GM04503 (cell line): ENCODE measurements at regions not wholly inside any gene's neighbourhood (a gene's known extent, or its start where the extent isn't known, plus 50 kb on each side); places are given as distances from the start of the nearest gene placed in this dataset.
A peak's percentile ranks its signal among the peaks of the same experiment; 100 is the strongest.
"Not testable (repeated sequence)": the region's sequence is repeated elsewhere in the genome, so short reads cannot be mapped to it uniquely, and the experiment has no call there.

Experiments used
- DNase-seq: peaks from one replicate; pipeline ENCODE4 v3.0.0-alpha.2; 2012; ENCODE audit warnings: low read depth

DNA sequence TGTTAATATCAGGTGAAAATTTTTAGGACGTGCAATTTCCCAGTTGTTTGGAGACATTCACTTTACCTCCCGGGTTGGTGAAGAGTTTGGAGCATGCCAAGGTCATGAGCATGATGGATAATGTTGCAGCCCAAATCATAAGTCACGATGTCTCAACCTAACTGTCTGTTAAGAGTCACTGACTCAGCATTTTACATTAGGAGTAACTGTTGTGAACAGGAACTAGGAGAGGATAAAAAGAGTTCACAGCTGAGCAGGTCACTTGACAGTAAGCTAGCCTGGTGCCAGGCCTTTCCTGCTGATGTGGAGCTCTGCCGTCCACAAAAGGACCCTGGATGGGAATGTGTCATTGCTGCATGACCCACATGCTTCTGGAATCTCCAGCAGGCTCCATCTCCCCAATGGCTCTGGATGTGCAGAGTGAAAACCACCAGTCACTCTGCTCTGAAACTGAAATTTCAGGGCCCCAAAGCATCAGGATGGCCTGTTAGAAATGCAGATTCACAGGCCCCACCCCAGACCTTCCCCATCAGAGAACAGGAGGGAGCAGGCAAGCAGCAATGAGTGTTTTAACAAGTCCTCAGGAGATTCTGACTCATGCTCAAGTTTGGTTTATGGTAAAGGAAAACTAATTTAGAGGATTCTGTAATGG is 371.6 kb upstream of the MAF start:
- DNase-seq, result no peak

DNA sequence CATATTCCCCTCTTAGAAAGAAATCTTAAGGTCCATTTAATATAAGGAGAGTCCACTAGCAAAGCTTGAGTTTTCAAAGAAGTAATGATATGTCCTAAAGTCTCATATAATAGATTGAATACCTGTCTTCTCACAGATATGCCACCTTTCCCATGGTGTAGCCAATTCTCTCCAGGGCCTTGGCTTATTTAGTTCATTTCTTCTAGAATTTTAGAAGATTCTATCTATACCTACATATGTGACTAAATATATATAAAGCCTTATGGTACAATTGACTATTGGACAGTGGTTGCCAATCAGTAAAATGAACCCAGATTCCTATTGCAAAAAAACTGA is 370.7 kb upstream of the MAF start:
- no peak for DNase-seq

DNA sequence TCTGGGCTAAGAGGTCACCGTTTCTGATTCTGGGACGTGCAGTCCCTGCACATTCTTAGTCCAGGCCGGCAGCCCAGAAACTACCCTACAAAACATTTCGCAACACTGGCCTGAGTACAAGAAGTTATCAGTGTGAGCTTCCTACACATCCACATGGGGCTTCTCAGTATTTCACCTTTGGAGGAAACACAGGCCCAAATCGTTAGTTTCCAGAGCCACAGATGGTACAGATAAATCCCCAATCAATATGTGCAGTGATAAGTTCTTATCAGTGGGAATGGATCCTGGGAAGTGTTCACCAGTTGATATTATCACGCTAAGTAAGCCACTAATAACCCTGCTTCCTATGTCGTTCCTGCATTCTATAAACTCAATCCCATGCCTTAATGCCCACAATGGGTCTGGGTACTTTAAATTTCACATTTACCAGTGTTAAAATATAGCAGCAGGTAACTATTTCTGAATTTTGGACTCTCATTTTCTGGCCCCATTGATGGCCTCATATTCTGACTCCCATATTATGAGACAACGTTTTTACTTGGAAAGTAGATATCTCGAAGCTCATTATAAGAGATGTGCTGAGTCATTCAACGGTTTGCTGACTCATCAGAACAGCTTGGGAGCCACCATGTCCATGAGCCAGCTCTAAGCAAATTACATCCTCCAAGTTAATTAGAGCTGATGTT is 370.2 kb upstream of the MAF start:
- DNase-seq, result peak; percentile 1

DNA sequence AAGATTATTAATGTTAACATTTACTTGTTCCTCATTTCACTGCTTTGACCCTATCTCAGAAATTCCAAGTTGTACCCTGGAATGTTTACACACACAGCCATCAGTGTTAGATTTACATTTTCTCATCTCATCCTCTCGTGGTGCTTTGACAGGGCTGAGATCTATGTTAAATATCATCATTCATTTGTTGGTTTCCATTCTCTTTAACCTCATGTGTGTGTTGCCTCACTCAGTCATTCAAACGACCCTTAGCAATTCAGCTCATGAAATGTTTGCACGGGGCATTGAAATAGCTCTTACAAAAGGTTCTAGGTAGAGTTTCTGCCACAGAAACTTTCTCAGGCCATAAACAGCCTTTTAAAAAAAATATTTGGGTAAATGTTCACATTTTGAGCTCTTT is 369.6 kb upstream of the MAF start:
- DNase-seq, result no peak

DNA sequence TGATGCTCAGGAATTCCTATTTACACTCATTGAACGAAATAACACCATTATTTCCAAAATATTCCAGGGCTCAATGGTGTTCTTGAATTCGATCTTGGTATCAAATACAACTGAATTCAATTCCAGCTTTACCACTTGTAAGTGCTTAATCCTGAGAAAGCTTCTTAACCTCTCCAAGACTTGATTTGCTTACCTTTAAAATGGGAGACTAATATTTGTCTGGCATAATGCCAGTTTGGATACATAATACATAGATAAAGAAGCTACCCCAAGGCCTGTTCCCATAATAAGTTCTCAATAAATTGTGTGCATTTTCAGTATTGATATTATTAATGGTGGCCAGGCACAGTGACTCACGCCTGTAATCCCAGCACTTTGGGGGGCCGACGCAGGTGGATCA is 368.9 kb upstream of the MAF start:
- no peak for DNase-seq

DNA sequence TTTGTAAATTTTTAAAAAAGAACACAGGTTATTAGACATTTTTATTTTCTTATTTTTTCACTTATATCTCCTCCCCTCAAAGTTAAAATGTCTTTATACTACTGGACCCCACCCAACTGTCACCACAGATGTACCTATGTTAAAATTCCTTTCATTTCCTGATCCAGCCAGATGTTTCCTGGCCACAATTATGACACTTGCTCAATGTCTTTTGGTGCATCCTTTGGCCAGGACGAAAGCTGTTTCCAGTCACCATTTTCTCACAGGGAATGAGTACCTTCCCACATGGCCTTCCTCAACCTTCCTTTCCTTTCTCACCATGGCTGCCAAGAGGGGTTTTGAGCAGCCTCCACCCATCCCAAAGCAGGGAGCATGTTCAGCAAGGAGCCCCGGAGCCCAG is 365.7 kb upstream of the MAF start:
- no peak for DNase-seq

DNA sequence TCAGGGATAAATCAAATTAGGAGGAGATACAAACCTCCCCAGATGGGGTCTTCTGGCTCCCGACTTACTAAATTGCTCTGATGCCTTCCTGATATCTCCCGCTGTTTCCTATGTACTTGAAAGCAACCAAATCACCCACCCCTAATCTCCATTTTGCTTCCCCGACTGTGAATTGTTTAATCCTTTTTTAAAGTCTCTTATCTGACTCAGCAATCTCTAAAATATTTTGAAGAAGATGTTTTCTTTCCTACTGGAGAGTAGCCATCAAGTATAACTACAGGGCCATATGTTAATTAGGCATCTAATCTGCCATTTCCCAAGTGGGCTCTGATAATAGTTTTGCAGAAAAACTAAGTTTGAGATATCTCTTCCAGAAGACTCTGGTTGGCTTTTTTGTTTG is 365.2 kb upstream of the MAF start:
- DNase-seq, result no peak

DNA sequence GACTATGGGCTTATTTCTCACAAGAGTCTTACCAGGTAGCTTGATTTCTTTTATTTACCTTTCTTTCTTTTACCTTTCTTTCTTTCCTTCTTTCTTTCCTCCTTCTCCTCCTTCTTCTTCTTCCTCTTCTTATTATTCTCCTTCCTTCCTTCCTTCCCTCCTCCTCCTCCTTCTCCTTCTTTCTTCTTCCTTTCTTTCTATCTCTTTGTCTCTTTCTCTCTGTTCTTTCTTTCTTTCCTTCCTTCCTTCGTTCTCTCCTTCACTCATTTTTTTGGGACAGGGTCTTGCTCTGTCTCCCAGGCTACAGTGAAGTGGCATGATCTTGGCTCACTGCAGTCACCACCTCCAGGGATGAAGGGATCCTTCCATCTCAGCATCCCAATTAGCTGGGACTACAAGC is 363.6 kb upstream of the MAF start:
- no peak for DNase-seq

DNA sequence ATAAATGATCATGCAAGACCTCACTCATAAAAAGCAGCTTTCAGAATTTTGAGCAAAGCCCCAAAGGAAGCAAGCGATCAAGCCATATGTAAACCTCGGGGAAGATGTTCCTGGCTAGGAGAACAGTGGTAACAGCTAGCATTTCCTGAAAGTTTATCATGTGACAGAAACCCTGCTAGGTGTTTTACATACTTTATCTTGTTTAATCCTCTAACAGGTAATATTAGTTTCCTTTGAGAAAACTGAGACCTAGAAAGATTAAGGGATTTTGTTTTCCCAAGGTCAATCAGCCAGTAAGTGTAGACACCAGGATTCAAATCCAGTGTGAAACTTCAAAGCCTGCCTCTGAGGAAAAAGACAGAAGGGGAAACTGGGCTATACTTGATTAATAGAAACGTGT is 362.4 kb upstream of the MAF start:
- DNase-seq, result no peak

DNA sequence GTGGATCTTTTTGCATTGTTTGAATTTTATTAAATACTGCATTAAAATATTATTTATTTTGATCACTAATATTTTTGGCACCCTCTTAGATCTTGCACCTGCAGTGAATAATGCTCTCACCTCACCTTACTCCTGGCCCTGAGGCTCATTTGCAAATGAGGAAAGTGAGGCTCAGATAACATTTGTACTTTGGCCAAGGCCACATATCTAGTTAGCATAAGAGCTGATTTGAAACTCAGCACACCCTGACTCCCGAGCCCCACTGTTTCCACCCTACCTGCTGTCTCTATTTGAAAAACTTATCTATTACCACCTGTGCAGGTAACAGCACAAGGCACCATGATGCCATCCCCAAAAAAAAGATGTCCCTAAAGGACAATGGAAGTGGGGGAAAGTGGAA is 358.7 kb upstream of the MAF start:
- DNase-seq, result no peak

DNA sequence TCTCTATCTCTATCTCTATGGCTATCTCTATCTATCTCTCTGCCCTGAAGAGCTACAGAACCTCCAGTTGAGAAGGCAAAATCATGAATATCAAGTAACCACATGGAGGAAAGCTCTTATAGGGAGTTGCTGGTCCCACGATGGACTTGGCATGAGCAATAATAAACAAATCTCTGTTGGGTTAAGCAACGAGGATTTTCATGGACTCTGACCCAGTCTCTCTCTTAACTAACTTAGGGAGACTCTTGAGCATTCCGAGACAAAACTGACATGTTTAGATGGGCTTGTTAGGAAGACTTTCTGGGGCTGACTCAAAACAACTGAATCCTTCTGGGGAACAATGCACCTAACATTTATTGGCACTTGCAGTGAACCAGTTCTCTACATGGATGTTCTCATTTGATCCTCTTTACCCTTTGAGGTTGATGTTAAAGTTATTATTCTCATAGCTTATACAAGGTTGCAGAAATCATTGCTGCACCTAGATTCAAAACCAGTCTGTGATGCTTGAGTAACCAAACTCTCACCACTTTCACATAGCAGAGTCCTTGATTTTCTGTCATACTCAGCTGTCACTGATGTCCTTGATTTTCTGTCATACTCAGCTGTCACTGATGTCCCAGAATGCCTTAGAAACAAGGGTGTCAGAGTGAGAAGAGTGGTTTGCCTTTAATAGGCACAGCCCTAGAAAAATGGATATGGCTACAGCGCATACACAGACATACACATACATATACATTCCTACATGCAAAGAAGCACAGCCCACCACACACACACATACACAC is 354.6 kb upstream of the MAF start:
- no peak for DNase-seq

DNA sequence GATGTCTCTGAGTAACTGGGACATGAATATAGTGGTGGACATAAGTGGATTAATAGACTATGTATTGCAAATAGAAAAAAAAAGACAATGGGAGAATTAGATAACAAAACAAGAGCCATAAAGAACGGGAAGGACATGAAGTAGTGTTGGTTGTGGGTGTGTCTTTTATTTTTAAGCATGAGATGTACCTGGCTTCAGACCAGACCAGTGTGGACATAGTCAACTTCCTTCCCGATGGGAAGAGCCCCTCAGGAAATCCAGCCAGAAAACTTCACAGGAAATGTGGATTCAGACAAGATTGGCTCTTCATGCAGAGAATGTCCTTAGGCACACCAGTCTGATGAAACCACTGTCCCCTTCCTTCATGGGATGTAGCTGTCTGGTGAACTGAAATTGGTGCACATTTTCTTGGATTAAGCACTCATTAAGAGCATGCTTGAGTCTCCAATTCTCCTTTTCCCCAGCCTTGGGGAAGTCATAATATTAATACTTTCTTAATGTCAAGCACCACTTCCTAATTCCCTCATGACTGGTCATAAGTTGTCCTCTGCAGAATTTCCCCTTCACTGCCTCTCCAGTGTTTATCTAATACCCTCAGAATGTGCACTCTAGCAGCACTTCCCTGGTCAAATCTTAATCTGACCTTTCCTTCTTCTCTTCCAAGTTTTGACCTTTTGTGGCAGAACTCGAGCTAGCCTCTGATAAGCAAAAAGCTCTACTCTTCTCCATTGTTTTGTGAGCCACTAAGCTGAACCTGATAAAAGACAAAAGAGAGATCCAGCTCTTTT is 350.6 kb upstream of the MAF start:
- DNase-seq, result no peak

DNA sequence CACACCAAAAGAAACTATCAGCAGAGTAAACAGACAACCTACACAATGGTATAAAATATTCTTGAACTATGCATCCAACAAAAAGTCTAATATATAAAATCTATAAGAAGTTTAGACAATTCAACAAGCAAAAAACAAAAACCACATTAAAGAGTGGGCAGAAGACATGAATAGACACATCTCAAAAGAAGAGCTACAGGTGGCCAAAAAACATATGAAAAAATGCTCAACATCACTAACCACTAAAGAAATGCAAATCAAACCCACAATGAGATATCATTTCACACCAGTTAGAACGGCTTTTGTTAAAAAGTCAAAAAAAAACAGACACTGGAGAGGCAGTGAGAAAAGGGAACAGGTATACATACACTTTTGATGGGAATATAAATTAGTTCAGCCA is 348.9 kb upstream of the MAF start:
- no peak for DNase-seq

DNA sequence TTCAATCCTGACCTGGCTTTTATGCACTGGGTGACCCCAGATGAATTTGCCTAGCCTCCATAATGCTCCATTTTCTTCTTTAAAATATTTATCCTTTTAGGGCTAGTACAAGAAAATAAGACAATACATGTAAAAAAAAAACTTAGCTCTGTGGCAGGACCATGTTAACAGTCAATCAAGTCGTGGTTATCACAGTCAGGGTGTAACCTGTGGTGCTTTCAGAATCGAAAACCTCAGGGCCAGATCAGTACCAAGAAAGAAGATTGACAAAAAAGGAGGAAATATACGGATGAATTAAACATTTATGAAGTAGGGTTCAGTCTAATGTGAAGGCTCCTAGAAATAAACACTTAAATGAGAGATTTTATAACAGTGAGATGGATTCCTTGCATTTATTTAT is 347.2 kb upstream of the MAF start:
- no peak for DNase-seq

DNA sequence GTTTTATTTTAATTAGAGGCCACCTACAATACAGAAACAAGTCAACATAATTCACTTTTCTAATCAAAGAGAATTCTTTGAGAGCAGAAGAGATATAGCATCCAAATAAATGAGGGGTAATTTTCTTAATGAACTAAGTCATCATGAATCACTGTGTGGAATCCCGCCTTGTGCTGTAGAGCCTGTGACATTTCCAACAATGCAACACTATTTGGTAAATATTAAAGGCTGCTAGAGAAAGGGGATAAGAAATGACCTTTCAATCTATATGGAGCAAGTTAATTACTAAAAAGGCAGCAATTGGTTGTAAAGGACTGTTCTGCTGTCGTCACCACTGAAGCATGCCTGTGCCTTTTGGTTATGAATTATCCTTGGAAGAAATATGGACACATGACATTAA is 345.7 kb upstream of the MAF start:
- DNase-seq, result no peak

DNA sequence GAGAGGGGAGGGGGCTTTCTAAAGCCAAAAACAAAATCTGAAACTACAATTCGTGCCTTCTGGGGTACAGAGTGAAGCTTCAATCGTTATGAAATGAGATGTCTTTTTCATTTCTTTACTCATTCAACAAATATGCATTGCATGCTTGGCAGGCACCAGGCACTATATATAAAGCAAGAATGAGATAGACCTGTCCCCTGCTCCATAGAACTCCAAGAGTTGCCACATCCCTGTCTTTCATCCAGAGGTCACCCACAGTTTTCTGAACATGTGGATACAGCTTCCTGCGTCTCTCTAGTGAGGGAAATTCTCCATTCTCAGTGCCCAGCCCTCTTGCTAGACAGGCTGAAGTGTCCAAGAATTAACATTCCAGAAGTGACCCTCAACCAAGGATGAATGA is 343.2 kb upstream of the MAF start:
- no peak for DNase-seq

DNA sequence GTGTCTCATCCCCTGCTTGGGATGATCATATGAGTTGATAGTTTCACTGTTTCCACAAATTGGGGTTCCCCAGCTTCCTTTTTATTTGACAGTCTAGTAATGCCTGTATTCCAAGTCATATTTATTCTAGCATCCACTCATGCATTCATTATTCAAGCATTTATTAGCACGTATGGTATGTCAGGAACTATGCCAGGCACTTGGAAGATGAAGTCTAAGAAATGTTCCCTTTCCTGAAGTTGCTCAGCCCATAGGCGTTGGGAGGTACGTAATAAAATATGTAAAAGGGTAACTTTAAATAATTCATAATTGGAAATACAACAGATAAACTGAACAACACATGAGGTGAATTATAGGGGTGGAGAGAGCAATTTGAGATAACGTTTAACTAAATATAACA is 338.0 kb upstream of the MAF start:
- DNase-seq, result no peak

DNA sequence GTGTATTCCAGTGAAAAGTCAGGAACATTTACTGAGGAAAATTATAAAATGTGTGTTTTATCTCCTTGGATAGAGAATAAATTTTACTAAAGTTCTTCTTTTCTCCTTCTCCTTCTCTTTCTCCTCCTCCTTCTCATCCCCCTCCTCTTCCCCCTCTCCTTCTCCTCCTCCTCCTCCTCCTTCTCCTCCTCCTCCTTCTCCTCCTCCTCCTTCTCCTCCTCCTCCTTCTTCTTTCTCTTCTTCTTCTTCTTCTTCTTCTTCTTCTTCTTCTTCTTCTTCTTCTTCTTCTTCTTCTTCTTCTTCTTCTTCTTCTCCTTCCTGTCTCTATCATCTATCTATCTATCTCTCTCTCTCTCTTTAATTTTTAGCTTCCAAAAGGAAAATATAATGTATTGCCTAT is 337.1 kb upstream of the MAF start:
- not testable (repeated sequence) for DNase-seq

DNA sequence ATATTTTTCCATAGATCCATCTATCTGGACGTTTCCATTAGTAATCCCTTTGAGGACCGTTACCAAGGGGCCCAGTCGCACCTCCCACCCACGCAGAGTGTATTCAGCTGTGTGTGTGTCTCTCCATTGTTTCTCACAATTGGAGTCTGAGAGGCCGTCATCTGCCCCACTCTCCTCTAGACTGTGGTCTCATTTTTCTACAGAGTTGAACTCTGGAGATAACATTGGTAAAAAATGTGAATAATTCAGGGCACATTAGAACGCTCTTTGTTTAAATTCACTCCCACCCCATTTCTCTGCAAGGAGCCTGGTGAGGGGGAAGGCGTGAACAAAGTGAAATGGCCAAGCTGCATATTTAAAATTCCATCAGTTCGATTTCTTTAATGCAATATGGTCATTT is 333.1 kb upstream of the MAF start:
- DNase-seq, result no peak

DNA sequence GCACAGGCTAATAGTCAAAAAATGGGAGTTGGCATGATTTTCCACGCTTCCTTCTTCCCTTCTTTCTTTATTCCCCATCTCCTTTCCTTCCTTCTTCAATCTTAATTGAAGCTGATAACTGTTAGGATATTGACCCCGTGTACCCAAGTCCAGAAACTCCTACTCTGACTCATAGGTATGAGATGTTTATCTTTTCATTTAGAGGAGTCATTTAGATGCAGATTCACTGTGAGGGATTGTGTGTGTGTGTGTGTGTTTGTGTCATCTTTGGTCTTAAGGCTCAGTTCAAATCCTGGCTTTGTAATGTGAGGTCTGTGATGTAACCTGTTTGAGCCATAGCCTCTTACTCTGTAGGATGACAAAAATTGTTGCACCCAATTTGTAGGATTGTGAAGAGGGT is 332.0 kb upstream of the MAF start:
- no peak for DNase-seq

DNA sequence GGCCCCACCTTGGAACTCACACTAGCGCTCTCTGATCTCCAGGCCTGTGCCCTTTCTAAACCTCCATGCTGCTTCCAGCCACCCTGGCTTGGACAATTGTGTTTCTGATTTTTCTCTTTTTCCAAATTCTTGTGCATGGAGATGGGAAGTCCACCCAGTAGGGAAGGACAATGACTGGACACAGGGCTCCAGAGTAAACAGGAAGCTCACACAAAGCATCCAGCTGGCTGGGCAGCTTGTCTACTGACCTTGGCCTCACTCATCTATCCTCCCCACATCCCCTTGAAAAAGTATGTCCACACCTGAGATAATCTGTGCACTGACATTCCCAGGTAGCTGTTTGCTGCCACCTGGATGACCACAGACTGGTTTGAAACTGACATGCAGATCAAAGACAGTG is 331.2 kb upstream of the MAF start:
- DNase-seq, result no peak

DNA sequence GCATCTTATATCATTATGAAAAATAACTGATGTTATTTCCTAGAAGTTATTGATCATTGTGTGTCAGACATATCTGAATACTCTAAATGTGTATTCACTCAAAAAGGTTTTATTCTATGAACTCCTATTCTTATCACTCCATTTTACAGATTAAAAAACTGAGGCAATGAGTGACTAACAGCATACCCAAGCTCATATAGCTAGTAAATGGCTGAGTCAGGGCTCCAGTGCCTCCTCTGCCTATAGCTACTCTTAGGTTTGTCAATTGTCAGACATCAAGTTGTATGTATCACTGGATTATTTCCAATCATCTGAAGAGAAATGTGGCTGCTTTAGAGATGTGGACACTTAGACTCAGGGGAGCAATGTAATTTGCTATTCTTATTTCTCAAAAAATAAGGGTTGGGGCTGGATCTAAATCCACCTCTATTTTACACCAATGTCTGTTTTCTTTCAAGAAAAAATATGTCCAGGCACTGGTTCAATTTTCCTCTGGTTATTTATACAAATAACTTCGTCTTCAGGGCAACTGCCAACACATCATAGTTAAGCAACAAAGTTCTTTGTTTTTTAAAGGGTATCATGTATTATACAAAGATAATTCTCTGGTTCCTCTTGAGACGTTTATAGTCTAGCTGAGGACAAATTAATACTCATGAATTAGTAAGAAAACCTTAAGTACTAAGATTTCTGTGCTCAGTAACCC is 328.9 kb upstream of the MAF start:
- DNase-seq, result no peak
